GM18508 (cell line): ENCODE measurements at regions not wholly inside any gene's neighbourhood (a gene's known extent, or its start where the extent isn't known, plus 50 kb on each side); places are given as distances from the start of the nearest gene placed in this dataset.
"Not testable (repeated sequence)": the region's sequence is repeated elsewhere in the genome, so short reads cannot be mapped to it uniquely, and the experiment has no call there.

Source experiments
- ATAC-seq: cut with Tn5 transposase; IDR thresholded peaks from one replicate; pipeline ENCODE4 v1.9.1; 2021; ENCODE audit warnings: moderate number of reproducible peaks; ENCODE audit not compliant: insufficient read depth, unreplicated experiment

DNA sequence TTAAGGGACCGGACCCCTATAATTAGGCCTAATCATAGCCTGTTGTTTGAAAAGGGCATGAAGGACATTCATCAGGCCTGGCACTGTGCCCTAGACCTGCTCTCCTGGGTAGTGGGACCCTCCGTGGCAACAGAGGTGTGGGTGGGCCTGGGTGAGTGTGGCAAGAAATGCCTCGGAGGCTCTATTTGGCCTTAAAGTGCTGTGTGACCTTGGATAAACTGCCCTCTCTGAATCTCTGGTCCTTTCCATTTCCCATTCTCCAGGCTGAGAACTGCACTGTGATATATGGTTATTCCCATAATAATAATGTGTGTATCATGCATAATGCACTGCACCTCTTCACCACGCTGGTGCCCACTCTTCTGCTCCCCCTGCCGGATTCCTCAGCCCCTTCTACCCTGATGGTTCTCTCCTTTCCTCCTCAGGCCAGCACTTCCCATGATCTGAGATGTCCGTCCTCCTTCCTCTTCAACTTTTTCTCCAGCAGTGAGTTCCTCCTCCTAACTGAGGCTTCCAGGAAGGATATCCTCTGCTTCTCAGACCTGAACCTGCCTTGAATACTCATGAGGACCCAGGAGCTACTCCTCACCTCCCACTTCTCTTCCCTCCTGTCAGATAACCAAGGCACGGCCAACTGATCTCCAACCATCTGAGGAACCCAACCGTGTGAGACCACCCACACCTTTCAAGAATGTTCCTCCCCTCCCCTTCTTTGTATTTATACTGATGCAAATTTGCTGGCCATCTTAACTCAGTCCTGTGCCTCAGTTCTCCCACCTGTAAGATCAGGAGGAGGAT is 111.0 kb upstream of the PZP start:
- no peak for ATAC-seq

DNA sequence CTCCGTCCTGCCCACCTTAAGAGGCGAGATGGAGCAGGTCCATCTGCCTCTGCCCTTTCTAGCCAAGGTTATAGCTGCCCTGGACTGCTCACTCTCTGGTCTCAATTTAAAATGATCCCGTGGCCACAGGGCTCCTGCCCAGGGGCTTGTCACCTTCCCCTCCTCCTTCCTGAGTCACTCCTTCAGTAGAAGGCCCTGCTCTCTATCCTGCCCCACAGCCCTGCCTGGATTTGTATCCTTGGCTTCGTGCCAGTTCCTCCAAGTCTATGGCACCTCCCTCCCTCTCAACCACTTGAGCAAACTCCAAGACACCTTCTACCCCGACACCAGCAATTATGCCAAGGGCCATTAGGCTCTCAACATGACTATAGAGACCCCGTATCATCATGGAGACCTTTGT is 105.3 kb upstream of the PZP start:
- ATAC-seq: not testable (repeated sequence)

DNA sequence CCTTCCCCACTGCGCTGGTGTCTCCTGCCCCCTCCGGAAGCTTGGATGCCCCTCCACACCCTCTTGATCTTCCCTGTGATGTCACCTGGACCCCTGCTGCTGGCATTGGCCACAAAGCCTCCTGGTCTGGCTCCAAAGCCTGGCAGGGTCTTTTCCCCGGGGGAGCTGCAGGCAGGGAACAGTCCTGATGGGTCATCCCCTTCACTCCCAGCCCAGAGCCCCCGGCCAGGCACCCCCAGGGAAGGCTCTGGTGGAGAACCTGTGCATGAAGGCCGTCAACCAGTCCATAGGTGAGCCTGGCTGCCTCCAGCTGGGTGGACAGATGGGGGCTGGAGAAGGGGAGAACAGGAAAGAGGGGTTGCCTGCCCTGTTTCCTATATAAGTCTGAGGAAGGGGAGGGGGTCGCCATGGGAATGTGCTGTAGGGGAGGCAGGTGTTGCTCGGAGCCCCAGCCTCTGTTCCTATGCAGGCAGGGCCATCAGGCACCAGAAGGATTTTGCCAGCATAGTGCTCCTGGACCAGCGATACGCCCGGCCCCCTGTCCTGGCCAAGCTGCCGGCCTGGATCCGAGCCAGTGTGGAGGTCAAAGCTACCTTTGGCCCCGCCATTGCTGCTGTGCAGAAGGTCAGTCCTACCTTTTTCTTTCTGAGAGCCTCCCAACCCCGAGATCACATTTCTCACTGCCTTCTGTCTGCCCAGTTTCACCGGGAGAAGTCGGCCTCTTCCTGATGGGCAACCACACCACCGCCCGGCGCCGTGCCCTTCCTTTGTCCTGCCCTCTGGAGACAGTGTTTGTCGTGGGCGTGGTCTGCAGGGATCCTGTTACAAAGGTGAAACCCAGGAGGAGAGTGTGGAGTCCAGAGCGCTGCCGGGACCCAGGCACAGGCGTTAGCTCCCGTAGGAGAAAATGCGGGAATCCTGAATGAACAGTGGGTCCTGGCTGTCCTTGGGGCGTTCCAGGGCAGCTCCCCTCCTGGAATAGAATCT is 104.5 kb upstream of the PZP start:
- ATAC-seq: not testable (repeated sequence)

DNA sequence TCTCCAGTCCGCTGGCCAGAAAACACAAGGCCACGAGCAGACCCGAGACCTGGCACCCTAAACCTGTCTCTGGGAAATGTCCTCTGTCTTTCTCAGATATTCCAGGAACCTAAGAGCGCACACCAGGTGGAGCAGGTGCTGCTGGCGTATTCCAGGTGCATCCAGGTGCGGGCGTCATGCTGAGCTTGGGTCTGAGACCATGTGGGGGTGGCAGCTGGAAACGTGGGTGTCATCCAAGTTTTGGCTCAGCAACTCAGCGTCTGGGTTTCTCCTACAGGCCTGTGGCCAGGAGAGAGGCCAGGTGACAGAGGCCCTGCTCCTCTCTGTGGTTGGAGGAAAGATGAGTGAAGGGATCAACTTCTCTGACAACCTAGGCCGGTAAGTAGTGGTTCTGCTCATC is 103.3 kb upstream of the PZP start:
- ATAC-seq: not testable (repeated sequence)

DNA sequence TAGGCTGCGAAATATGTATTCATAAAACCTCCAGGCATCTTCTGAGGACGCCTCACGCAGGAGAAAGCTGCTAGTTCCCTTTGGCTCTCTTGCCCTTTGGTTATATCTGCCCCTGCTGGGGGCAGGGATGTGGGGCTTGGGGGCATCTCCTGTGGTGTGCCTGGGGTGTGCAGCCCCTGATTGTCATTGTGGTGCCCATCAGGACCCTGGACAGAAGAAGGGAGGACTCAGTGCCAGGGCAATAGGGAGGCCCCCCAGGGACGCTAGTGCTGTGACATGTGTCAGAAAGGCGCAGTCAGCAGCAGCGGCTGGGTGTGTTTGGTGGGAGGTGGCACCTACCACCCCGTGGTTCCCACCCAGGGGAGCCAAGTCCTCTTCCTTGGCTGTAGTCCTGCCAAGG is 102.5 kb upstream of the PZP start:
- not testable (repeated sequence) for ATAC-seq

DNA sequence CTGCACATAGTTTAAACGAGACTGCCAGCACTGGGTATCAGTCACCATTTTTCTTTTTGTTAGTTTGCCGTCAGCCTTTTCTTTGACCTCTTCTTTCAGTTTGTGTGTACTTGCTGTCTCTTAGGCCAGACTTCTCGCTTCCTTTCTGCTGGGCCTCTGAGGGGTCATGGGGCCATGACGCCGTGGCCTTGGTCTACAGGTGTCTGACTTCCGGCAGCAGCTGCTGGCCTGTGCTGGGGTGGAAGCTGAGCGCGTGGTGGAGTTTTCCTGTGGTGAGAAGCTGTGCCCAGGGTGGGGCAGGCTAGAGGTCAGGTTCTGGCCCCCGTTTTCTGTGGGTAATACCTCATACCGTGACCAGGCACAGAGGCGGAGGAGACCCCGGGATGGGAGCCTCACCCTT is 101.6 kb upstream of the PZP start:
- not testable (repeated sequence) for ATAC-seq

DNA sequence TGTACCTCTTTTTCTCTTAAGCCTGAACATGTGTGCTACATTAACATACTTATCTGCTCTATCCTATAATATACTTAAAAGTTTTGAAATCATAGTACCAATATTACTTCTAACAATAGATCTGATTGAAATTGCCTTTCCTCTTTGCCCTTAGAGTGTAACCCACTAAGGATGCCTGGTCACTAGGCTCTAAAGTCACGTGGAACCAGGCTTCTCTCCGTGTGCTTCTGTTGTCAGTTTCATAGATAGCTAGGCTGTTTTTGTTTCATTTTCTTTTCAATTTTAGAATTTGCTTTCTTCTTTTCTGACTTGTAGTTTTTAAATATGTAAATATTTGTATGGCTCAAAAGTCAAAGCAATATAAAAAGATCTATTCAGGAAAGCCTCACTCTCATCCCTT is 100.5 kb upstream of the PZP start:
- ATAC-seq: not testable (repeated sequence)

DNA sequence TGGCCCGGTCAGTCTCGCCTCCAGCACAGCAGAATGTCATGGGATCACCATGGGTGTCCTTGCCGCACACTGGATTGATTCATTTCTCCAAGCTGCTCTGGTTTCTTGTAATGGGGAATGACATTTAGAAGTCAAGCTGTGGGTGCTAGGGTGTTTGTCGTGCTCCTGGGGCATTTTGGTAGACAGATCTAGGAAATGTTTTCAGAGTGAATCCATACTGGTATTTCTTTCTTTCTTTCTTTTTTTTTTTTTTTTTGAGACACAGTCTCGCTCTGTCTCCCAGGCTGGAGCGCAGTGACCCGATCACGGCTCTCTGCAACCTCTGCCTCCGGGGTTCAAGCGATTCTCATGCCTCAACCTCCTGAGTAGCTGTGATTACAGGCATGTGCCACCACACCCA is 100.0 kb upstream of the PZP start:
- not testable (repeated sequence) for ATAC-seq

DNA sequence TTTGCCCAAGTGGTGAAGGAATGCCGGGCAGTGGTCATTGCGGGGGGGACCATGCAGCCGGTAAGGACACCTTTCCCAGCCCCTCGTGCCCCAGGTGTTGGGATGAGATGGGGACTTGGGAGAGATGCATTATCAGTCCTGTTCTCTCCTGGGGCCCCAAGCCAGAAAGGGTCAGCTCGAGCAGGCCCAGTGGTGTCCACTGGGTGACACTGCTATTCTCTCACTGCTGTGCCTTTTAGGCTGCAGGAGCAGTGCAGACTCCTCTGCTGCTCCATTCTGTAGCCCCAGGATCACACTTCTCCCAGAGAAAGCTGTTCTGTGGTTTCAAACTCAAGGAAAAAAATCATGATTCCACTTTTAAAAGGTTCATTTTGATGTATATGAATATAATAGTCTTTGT is 99.1 kb upstream of the PZP start:
- ATAC-seq: not testable (repeated sequence)

DNA sequence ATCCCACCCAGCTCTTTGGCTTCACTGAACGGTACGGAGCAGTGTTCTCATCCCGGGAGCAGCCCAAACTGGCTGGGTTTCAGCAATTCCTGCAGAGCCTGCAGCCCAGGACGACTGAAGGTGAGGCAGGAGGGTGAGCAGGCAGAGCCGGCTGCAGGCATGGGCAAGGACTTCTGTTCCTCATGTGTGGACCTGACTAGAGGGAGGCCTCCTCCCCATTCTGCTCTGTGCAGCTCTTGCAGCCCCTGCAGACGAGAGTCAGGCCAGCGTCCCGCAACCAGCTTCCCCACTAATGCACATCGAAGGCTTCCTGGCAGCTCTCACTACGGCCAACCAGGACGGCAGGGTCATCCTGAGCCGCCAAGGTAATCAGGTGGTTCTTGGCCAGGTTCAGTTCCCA is 97.8 kb upstream of the PZP start:
- ATAC-seq: not testable (repeated sequence)

DNA sequence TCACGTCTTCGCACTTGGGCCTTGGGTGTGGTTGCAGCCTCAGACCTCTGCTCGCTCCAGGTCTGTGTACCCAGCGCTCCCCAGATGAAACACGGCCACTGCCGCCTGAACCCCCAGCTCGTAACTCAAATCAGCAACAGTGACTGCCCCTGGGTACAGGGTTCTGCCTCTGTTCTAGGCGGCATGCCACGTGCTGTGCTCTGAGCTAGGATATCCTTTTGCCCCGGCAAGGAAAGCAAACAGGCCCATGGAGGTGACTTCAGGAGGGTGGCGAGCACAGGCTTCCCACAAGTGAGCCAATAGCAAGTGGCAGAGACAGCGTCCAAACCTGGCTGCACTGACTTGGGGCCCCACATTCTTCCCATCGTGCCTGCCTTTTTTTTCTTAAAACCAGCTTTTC is 96.3 kb upstream of the PZP start:
- not testable (repeated sequence) for ATAC-seq

DNA sequence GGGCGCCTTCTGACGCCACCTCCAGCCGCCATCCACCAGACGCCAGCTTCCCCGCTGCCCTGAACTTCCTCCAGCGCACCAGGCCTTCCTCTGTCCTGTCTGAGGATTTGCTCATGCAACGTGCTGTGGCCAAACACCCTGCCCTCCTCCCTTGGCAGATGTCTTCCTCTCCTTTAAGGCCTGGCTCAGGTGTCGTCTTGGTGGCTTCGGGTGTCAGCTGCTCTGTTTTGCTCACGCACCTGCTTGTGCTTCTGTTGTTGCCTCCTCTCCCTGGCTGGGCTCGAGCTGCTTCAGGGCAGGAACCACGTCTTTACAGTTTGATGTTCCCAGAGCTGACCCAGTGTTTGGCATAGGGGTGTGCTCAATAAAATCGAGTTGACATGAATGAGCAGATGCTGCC is 87.7 kb upstream of the PZP start:
- ATAC-seq: not testable (repeated sequence)

DNA sequence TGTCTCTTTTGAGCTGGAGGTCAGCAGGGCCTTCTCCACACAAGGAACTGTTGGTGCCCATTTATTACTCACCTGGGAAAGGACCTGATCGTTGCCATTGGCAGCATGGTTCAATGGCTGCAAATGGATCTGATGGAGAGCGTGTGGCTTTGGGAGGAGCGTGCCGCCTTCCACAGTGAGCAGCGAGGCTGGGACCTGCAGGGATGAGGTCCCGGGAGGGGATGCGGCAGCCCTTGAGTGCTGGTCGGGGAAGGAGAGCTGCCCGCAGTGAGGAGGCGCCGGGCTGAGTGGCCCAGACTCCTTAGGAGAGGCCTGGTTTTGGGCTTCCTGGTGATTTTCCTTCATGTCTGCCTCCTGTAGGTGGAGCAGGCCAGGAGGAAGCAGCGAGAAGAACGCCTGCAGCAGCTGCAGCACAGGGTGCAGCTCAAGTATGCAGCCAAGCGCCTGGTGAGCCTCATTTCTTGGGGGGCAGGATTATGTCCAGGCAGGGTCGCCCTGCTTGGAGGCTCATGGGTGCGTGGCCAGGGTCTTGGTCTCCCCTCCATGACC is 86.0 kb upstream of the PZP start:
- not testable (repeated sequence) for ATAC-seq

DNA sequence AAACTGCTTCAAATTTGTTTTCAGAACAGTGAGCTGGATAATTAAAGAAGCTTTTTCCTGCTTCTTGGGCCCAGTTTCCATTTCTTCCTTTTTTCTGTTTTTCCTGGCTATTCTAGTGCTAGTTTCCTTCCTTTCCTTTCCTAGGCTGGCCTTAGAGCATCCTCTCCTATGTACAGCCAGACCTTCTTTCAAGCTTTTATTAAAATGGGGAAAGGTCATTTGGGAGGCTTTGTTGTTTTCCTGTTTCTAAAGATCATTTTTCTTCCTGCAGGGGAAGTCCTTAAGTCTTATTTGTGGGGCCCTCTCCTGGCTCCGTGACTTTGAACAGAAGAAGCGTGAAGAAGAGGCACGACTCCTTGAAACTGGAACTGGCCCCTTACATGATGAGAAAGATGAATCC is 85.2 kb upstream of the PZP start:
- ATAC-seq: not testable (repeated sequence)

DNA sequence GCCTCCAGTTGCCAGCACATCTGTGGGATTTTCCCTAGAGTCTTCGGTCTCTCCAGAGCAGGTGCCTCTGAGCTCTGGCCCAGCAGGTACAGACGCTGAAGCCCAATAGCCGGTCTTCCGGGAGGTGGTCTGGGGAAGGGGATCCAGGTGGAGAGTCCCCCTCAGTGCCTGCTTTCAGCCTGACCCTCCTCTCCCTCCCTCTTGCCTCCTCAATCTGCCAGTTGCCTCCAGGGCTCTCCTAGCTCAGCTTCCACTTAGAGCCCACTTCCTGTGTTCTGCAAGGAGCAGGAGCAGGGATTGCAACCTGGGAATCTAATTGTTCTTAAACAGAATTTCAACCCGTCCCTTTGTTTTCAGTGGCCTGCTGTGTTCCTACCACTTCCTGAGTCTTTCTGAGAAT is 81.8 kb upstream of the PZP start:
- not testable (repeated sequence) for ATAC-seq

DNA sequence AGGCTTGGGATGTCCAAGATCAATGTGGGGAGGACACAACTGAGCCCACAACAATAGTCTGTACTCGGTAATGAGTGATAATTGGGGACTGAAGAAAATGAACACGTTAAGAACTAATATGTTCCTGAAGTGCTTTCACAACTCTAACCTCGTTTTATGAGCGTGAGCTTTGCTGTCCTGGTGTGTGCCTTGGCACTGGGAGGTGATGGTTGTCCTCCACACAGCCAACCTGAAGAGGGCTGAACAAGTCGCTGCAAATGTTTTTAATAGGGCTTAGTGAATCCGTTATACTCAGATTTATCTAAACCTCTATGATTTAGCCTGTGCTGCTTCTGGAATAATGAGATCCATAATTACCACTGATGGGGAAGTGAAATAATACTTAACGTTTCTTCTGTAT is 76.5 kb upstream of the PZP start:
- not testable (repeated sequence) for ATAC-seq

DNA sequence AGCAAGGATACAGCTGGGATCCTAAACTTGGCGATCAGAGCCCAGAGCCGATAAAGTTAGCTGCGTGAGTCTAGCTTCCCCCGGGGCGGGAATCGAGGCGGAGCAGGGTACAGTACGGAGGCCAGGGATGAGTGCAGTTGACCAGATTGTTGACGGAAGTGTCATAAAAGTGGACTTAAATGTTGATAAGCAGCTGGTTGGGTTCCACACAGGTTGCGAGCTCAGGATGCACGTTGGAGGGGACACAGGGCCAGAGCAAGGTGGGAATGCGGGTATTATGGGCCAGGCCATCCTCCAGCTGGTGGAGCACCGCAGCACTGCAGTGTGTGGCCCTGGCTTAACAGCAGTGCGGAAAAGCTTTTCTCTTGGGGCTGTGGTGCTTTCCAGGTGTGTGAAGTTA is 76.0 kb upstream of the PZP start:
- not testable (repeated sequence) for ATAC-seq

DNA sequence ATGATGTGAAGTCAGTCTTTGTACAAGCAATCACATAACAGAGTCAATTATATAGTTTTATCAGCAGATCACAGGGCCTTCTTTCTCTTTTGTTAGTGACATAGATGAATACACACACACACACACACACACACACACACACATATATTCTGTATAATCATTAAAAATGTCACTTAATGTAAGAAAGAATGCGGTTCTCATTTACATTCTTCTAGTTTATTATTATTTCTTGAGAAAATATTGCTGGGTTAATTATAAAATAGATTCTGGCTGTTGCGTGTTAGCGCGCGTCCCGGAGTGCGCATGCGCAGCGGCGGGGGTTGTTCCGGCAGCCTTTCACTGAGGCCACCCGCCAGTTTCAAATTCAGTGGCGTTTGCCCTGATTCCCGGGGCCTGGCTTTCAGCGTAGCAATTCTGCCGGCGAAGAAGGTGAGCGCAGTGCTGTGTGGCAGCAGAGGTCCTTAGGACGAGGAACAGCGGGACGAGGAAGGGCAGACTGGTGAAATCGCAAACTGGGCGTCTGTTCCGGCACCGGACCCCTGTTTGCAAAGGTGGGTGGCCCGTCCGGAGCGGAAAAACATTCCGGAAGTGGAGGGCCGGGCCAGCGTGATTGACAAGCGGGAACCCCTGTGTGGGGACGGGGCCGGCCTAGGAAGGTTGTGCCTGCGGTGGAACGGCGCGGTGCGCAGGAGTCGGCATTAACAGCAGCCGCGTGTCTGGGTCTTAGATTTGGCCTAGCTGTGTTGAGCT is 75.3 kb upstream of the PZP start:
- ATAC-seq: not testable (repeated sequence)

DNA sequence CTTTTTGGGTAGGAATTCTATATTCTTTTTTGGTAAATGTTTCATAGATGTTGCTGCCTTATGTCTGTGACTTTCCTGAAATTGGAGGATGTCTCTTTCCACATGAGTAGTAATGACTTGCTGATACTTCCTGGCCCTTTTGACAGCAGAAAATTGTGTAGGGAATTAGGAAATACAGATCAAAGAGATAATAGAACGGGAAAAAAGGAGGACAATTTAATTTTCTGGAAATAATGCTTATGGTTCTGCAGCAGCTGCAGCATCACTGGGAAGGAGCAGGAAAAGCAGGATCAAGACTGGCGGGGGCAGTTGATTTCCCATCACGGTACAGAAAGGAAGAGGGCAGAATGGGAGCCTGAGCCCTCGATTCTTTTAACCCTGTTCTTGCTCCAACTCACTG is 68.8 kb upstream of the PZP start:
- no peak for ATAC-seq

DNA sequence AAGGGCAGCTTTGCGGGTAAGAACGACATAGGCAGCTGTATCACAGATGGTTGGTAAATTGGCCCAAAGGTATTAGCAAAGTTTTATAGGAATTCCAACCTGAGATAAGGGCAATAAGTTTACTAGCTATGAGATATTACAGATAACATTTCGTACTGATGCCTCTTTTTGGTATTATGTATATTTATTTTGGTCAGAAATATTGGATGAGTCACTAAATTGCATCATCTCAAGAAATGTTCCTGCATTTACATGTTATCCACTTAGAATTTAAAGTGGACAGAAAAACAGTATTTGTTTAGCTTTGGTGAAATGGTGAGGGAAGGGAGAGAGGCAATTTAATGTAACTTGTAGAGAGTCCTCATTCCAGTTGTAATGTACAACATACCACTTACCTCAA is 65.1 kb upstream of the PZP start:
- no peak for ATAC-seq
